PC-9 (cell line): ENCODE measurements at regions not wholly inside any gene's neighbourhood (a gene's known extent, or its start where the extent isn't known, plus 50 kb on each side); places are given as distances from the start of the nearest gene placed in this dataset.

Experiments used
- BruUV-seq: library from RNA; stranded (reverse); fragments of 400-500 nt; replicated peaks from 2 replicates; lab custom pipeline; 2021; lab: Mats Ljungman, UMichigan
- CTCF ChIA-PET: fragments of 300-600 bp; sonication (Branson Sonifier 250); formaldehyde crosslinking; loops from one replicate; lab custom pipeline; 2022; ENCODE audit warnings: antibody characterized with exemption; lab: Charles Lee
- POLR2A ChIA-PET: fragments of 300-600 bp; sonication (Branson Sonifier 250); formaldehyde crosslinking; loops from one replicate; lab custom pipeline; 2022; ENCODE audit warnings: antibody characterized with exemption; ENCODE audit not compliant: unreplicated experiment; lab: Charles Lee
- DNase-seq, 2 experiments: peaks; one replicate each; pipeline versions ENCODE4 v3.0.0 to v3.0.0-alpha.2; 2015 to 2022; ENCODE audit warnings: mixed read lengths in 1 of 2
- H2AFZ ChIP-seq: fragments of 200-600 bp; sonication (generic); 2 replicates; pipeline ENCODE4 v1.8.1; 2017; ENCODE audit warnings: antibody characterized with exemption
- H3F3A ChIP-seq: fragments of 200-600 bp; sonication (generic); 2 replicates; pipeline ENCODE4 v1.8.1; 2017; ENCODE audit warnings: antibody characterized with exemption, mild to moderate bottlenecking, low read depth; ENCODE audit not compliant: insufficient read depth
- H3K27ac ChIP-seq: fragments of 200-600 bp; sonication (generic); 2 replicates; pipeline ENCODE4 v1.6.1; 2016; ENCODE audit warnings: mixed run types
- H3K27me3 ChIP-seq: fragments of 200-600 bp; sonication (generic); 2 replicates; pipeline ENCODE4 v1.6.1; 2016; ENCODE audit warnings: low read depth, mixed run types; ENCODE audit not compliant: insufficient read depth
- H3K36me3 ChIP-seq: fragments of 200-600 bp; sonication (generic); 2 replicates; pipeline ENCODE4 v1.6.1; 2016; ENCODE audit warnings: low read depth, mixed run types
- H3K4me1 ChIP-seq: fragments of 200-600 bp; sonication (generic); replicated peaks from 2 replicates; pipeline ENCODE4 v1.6.1; 2016; ENCODE audit warnings: mixed run types; ENCODE audit not compliant: insufficient read depth
- H3K4me2 ChIP-seq: fragments of 200-600 bp; sonication (generic); 2 replicates; pipeline ENCODE4 v1.6.1; 2017; ENCODE audit warnings: mixed run types
- H3K4me3 ChIP-seq: fragments of 200-600 bp; sonication (generic); 2 replicates; pipeline ENCODE4 v1.6.1; 2016; ENCODE audit warnings: mixed run types
- H3K79me2 ChIP-seq: fragments of 200-600 bp; sonication (generic); 2 replicates; pipeline ENCODE4 v1.6.1; 2017; ENCODE audit warnings: low read depth, mixed run types
- H3K9me2 ChIP-seq: fragments of 200-600 bp; sonication (generic); 2 replicates; pipeline ENCODE4 v1.8.1; 2017; ENCODE audit warnings: mild to moderate bottlenecking; ENCODE audit not compliant: insufficient read depth
- H3K9me3 ChIP-seq: fragments of 200-600 bp; sonication (generic); 2 replicates; pipeline ENCODE4 v1.8.1; 2016; ENCODE audit warnings: low read depth; ENCODE audit not compliant: insufficient read depth
- H4K20me1 ChIP-seq: fragments of 200-600 bp; sonication (generic); 2 replicates; pipeline ENCODE4 v1.8.1; 2017; ENCODE audit not compliant: insufficient read depth
- EZH2 ChIP-seq: fragments of 200-600 bp; sonication (generic); IDR thresholded peaks from 2 replicates; pipeline ENCODE4 v1.8.0; 2017; ENCODE audit warnings: antibody characterized with exemption, low read depth
- intact Hi-C: fragments of 100-400 bp; cut with micrococcal nuclease; formaldehyde crosslinking; loops from one replicate; pipeline ENCODE4 v1.10.0; 2022; ENCODE audit not compliant: unreplicated experiment
- TF ChIP-seq, protein P1 (sequence below): fragments of 200-600 bp; sonication (generic); conservative IDR thresholded peaks from 2 replicates; pipeline ENCODE4 v1.6.1; 2017; ENCODE audit warnings: mixed run types, antibody characterized with exemption, mild to moderate bottlenecking, moderate library complexity

DNA sequence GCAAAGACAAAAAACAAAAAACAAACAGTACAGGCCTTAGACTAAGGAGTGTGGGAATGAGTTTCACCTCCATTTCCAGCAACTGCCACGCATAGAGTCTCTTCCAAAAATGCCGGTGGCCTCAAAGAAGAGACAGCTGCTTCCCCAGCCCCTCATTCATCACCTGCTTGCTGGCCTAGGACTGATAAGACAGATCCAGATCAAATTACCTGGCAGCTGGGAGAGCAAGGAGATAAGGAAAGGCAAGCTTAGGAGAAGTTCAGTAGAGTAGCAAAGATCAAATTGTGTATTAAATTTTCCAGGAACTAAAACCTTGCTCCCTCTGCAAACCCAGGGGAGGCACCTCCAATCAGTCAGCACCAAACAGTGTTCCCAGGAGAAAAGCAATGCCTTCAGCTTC lies 325.8 kb upstream of the CTNNB1 start:
- no peak overlapping the region for H3K4me2 ChIP-seq
- H3K79me2 ChIP-seq, result no peaks in the 10 kb centered on the region
- H3K4me1 ChIP-seq, result no peaks in the 10 kb centered on the region
- no peaks in the 10 kb centered on the region for H3K36me3 ChIP-seq
- no peak overlapping the region for H2AFZ ChIP-seq
- H4K20me1 ChIP-seq, result no peaks in the 10 kb centered on the region
- H3K27me3 ChIP-seq, result no peaks in the 10 kb centered on the region
- H3K27ac ChIP-seq, result no peak overlapping the region
- intact Hi-C loops, result no loop called here
- ChIA-PET POLR2A (interaction anchor here (0.6 kb wide), 1 partner anchor 512 kb away, joined by 4 read pairs; no protein-coding TSS in a partner anchor), CTCF (no interaction called here)
- no peak overlapping the region for H3K4me3 ChIP-seq
- DNase-seq, result no peak
- no peaks in the 10 kb centered on the region for H3K9me3 ChIP-seq
- no peaks in the 10 kb centered on the region for H3K9me2 ChIP-seq
- no TSS peak for BruUV-seq
- no peaks in the 10 kb centered on the region for H3F3A ChIP-seq
- TF ChIP-seq EZH2, result no peak
- TF ChIP-seq, protein P1, sequence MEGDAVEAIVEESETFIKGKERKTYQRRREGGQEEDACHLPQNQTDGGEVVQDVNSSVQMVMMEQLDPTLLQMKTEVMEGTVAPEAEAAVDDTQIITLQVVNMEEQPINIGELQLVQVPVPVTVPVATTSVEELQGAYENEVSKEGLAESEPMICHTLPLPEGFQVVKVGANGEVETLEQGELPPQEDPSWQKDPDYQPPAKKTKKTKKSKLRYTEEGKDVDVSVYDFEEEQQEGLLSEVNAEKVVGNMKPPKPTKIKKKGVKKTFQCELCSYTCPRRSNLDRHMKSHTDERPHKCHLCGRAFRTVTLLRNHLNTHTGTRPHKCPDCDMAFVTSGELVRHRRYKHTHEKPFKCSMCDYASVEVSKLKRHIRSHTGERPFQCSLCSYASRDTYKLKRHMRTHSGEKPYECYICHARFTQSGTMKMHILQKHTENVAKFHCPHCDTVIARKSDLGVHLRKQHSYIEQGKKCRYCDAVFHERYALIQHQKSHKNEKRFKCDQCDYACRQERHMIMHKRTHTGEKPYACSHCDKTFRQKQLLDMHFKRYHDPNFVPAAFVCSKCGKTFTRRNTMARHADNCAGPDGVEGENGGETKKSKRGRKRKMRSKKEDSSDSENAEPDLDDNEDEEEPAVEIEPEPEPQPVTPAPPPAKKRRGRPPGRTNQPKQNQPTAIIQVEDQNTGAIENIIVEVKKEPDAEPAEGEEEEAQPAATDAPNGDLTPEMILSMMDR, result no peak

DNA sequence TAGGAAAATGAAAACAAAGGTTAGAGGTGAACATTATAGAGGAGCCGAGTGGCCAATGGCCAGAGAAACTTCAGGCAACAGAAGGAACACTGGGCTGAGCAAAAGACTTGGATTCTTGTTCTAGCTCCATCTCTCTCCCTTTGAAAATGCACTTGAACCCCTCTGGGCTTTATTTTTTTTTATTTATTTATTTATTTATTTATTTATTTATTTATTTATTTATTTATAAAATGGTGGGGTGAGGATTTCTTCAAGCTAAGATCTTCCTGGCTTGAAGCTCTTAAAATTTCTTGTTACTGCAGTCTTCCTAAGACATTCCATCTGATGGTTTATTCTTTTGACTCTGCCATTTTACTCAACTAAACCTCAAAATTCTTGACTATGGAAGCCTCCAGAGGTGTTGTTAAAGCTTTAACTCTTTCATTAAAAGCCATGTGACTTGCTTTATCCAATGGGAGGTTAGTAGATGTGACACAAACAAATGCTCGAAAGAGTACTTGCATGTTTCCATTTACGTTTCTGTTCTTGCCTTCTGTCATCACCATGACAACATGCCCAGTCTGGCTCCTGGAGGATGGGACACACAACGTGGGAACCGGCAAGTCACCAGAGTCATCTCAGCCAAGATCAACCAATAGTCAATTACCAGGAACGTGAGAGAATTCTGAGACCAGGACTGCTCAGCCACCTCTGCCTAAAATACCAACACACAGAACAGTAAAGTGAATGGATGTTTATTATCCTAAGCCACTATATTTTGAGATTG lies 325.2 kb upstream of the CTNNB1 start:
- POLR2A ChIA-PET, result no interaction called here
- CTCF ChIA-PET, result no interaction called here
- TF ChIP-seq, protein P1, result no peak
- TF ChIP-seq EZH2, result no peak
- Histone ChIP-seq H3K4me2 (no peak overlapping the region), H2AFZ (no peak overlapping the region), H4K20me1 (no peaks in the 10 kb centered on the region), H3F3A (no peaks in the 10 kb centered on the region), H3K4me1 (no peaks in the 10 kb centered on the region), H3K9me2 (no peaks in the 10 kb centered on the region), H3K79me2 (no peaks in the 10 kb centered on the region), H3K36me3 (no peaks in the 10 kb centered on the region), H3K9me3 (no peaks in the 10 kb centered on the region), H3K27ac (no peak overlapping the region), H3K27me3 (no peaks in the 10 kb centered on the region), H3K4me3 (no peak overlapping the region)
- no peak for DNase-seq
- intact Hi-C loops, result no loop called here
- no TSS peak for BruUV-seq

DNA sequence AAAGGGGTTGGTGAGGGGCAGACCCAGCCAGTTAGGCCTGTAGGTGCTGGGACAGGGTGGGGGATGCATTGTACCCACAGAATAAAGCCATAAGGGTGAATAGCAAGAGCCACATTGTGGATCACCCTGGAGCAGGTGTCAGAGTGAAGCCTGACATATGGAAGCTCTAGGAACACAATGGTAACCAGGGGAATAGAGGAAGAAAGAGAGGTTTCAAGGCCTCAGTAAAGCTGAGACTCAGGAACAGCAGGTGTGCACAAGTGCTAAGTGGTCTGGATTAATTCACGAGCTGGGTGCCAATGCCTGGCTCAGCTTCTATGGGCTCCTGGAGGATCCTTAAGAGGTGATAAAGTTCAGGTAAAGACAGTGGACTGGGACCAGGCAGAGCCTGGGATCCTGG lies 323.7 kb upstream of the CTNNB1 start:
- no peak overlapping the region for H3K4me3 ChIP-seq
- no peaks in the 10 kb centered on the region for H3K9me2 ChIP-seq
- H3K79me2 ChIP-seq, result no peaks in the 10 kb centered on the region
- no peak overlapping the region for H2AFZ ChIP-seq
- ChIA-PET CTCF (no interaction called here), POLR2A (no interaction called here)
- intact Hi-C loops, result no loop called here
- no peaks in the 10 kb centered on the region for H3K9me3 ChIP-seq
- H3K4me2 ChIP-seq, result no peak overlapping the region
- no peaks in the 10 kb centered on the region for H3K27me3 ChIP-seq
- H4K20me1 ChIP-seq, result no peaks in the 10 kb centered on the region
- no peaks in the 10 kb centered on the region for H3K36me3 ChIP-seq
- TF ChIP-seq EZH2, result no peak
- TF ChIP-seq, protein P1, result no peak
- BruUV-seq, result no TSS peak
- no peak for DNase-seq
- H3K4me1 ChIP-seq, result no peaks in the 10 kb centered on the region
- H3F3A ChIP-seq, result no peaks in the 10 kb centered on the region
- no peak overlapping the region for H3K27ac ChIP-seq
